NT2/D1 (cell line): ENCODE measurements at regions not wholly inside any gene's neighbourhood (a gene's known extent, or its start where the extent isn't known, plus 50 kb on each side); places are given as distances from the start of the nearest gene placed in this dataset.

Experiments used
- DNase-seq: peaks from one replicate; pipeline ENCODE4 v3.0.0-alpha.2; 2011; ENCODE audit warnings: low read depth, low spot score
- H3K27me3 ChIP-seq: 2 replicates; pipeline ENCODE4 v1.6.0; 2011; ENCODE audit warnings: mild to moderate bottlenecking; ENCODE audit not compliant: insufficient read length, insufficient read depth
- H3K36me3 ChIP-seq: 2 replicates; pipeline ENCODE4 v1.6.1; 2011; ENCODE audit warnings: mild to moderate bottlenecking, low read length, mixed read lengths; ENCODE audit not compliant: insufficient read depth, insufficient read length
- H3K4me1 ChIP-seq: 2 replicates; pipeline ENCODE4 v1.5.1; 2011; ENCODE audit not compliant: insufficient read depth, insufficient read length
- H3K4me3 ChIP-seq: 2 replicates; pipeline ENCODE4 v1.5.1; 2011; ENCODE audit warnings: low read depth; ENCODE audit not compliant: insufficient read length
- H3K9ac ChIP-seq: 2 replicates; pipeline ENCODE4 v1.6.0; 2011; ENCODE audit warnings: low read depth; ENCODE audit not compliant: insufficient read length
- H3K9me3 ChIP-seq: 2 replicates; pipeline ENCODE4 v1.5.1; 2011; ENCODE audit warnings: mild to moderate bottlenecking, low read length; ENCODE audit not compliant: insufficient read depth
- SUZ12 ChIP-seq: IDR thresholded peaks from 2 replicates; pipeline ENCODE4 v1.6.1; 2011; ENCODE audit not compliant: insufficient read length, insufficient read depth; ENCODE audit errors: extremely low read depth
- YY1 ChIP-seq: IDR thresholded peaks from 2 replicates; pipeline ENCODE4 v1.6.1; 2011; ENCODE audit not compliant: insufficient read length, insufficient read depth
- ZNF274 ChIP-seq: IDR thresholded peaks from 2 replicates; pipeline ENCODE4 v1.6.1; 2011; ENCODE audit warnings: mild to moderate bottlenecking, low read depth, low read length

DNA sequence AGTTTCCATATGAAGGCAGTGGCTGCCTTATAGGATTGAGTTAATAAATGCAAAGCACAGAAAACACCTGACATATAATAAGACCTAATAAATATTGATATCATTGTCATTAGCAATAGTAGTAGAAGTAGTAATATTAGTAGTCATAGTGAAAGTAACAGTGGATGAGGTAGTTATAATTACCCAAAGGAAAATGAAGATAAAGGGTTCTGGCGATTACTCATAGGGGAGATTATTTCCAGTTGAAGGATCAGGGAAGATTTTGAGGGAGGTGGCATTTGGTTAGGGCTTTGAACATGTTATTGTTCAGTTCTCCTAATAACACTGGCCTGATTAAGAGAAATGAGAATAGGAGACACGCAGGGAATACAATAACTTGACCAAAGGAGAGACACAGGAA is 131.9 kb upstream of the GPRIN3 start:
- H3K4me3 ChIP-seq = no peak overlapping the region
- DNase-seq = no peak
- H3K4me1 ChIP-seq = no peaks in the 10 kb centered on the region
- H3K9me3 ChIP-seq = no peaks in the 10 kb centered on the region
- TF ChIP-seq SUZ12 = no peak
- TF ChIP-seq YY1 = no peak
- no peak for TF ChIP-seq ZNF274
- no peaks in the 10 kb centered on the region for H3K36me3 ChIP-seq
- no peaks in the 10 kb centered on the region for H3K27me3 ChIP-seq
- H3K9ac ChIP-seq = no peak overlapping the region

DNA sequence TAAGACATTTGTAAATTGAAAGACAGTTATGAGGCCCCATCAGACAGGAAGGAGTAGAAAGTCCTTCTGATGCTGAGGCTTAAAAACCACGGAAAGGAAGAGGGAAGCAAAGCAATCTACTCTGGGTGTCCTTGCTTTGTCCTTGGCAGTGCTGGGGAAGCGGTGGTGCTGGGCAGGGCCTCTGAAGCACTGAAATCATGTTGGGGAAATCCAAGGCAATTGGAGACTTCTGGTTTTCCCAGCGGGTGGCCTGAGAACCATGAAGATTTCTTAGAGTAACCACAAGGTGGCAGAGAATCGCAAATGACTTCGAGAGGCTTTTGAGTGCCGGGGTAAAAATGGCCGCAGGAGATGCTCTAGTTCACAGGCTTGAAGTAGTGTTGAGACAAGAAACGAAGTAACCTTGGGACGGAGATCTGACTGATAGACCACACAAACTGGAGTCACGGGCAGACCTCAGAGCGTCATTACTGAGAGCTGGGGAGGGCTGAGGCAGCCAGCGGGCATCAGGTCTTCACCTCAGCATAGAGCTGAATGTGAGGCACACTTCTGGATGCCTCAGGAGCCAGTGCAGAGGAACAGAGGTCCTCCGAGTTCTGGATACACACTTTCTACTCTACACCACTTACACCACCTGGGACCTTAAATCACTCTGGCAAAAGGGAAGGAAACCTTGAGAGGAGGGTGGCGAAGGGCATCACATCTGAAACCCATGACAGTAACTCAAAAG is 130.7 kb upstream of the GPRIN3 start:
- H3K4me1 ChIP-seq = no peaks in the 10 kb centered on the region
- DNase-seq = peak; percentile 28
- TF ChIP-seq YY1 (no peak), SUZ12 (no peak)
- H3K4me3 ChIP-seq = no peak overlapping the region
- no peak overlapping the region for H3K9ac ChIP-seq
- no peaks in the 10 kb centered on the region for H3K27me3 ChIP-seq
- H3K9me3 ChIP-seq = no peaks in the 10 kb centered on the region
- no peaks in the 10 kb centered on the region for H3K36me3 ChIP-seq

DNA sequence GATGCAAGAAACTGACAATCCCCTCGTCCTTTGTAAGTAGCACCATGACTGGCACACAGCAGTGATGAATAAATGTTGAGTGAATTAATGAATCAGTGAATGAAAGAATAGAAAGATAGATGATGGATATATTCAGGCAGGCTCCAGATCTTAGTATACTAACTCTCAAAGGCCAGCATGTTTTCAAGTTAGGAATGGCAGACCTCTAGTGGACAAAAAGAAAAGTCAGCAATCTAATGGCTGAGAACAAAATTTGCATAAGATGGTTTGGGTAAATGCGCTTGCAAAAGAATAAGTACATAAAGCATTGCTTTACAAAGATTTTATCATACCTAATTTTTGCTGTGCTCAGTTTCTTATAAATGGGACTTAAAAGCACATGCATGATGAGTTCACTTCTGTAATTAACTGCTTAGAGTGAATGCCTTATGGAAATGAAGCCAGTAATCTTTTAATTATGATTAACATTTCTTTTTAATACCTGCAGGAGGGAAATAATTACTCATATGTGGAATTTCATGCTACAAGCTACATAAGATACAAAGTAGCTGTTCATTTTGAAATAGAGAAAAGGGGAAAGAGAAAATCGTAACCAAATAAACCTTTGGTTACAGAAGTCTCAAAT is 126.9 kb upstream of the GPRIN3 start:
- H3K36me3 ChIP-seq = no peaks in the 10 kb centered on the region
- DNase-seq = no peak
- H3K4me1 ChIP-seq = no peaks in the 10 kb centered on the region
- no peaks in the 10 kb centered on the region for H3K27me3 ChIP-seq
- H3K9me3 ChIP-seq = no peaks in the 10 kb centered on the region
- H3K9ac ChIP-seq = no peak overlapping the region
- TF ChIP-seq YY1 (no peak), ZNF274 (no peak)
- H3K4me3 ChIP-seq = no peak overlapping the region

DNA sequence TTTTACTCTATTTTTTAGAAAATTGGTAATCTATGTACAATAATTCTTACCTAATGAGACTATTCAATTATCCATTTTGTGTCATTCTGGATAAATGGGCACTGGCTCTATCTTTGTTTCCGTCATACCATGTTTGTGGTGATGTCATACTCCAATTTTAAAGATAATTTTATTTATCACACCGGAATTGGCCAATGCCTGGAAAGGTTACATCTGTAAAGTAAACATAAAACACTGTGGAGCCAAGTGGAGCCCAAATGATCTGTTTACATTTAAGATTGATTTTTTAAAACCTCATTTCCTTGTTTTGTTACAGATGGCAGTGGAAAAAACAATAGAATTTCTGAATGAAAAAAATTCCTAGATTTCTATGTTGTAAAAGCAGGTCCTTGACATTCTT is 120.2 kb upstream of the GPRIN3 start:
- Histone ChIP-seq H3K4me1 (no peaks in the 10 kb centered on the region), H3K27me3 (no peaks in the 10 kb centered on the region), H3K4me3 (no peak overlapping the region), H3K36me3 (no peaks in the 10 kb centered on the region), H3K9me3 (no peaks in the 10 kb centered on the region), H3K9ac (no peak overlapping the region)
- DNase-seq = no peak
- TF ChIP-seq SUZ12 (no peak), YY1 (no peak), ZNF274 (no peak)

DNA sequence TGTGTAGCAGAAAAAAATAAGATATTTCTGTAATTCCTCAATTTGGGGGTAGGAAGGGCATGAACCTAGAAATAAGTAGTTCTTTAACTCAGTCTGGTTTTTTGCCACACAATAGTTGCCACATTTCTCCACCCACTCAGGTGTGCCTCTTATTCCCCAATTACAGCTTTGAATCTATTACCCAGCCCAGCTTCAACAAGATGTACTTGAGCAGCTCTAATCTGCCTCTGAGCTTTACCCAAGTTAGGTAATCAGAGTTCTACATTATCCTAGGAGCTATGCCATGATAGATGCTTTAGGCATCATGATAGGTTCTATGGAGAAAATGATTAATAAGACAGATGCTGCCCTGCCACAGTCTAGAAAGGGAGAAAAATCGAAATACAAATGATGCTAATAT is 117.4 kb upstream of the GPRIN3 start:
- Histone ChIP-seq H3K4me1 (no peaks in the 10 kb centered on the region), H3K36me3 (no peaks in the 10 kb centered on the region), H3K9ac (no peak overlapping the region), H3K9me3 (no peaks in the 10 kb centered on the region), H3K27me3 (no peaks in the 10 kb centered on the region), H3K4me3 (no peak overlapping the region)
- no peak for TF ChIP-seq YY1
- no peak for TF ChIP-seq SUZ12
- TF ChIP-seq ZNF274 = no peak
- no peak for DNase-seq

DNA sequence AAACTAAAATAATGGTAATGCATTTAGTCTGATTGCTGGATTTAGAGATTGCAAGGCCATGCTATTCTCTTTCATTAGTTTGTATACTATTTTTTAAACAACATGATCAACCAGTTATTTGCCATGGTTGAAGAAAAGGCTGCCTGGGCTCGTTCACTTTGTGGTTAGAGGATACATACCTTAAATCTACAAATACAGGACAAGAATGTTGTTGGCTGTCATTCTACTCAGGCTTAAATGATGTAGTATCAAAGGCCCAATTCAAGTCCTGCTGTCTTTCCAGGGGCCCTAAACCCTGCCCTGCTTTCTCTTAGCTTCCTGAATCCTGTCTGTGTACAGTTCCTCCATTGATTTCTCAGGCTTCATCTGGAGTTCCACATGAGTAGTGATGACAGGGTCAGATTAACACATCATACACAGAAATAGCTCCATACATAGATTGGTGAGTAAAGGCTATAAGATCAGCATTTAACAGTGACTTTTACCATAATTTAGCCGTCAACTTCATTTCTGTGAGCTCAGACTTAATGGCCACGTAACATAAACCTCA is 114.9 kb upstream of the GPRIN3 start:
- no peak for DNase-seq
- no peak overlapping the region for H3K4me3 ChIP-seq
- H3K9ac ChIP-seq = no peak overlapping the region
- TF ChIP-seq SUZ12 = no peak
- TF ChIP-seq ZNF274 = no peak
- no peak for TF ChIP-seq YY1
- no peaks in the 10 kb centered on the region; the same call in 1 of the 2 replicates for H3K9me3 ChIP-seq
- H3K27me3 ChIP-seq = no peaks in the 10 kb centered on the region
- H3K4me1 ChIP-seq = no peaks in the 10 kb centered on the region
- no peaks in the 10 kb centered on the region for H3K36me3 ChIP-seq

DNA sequence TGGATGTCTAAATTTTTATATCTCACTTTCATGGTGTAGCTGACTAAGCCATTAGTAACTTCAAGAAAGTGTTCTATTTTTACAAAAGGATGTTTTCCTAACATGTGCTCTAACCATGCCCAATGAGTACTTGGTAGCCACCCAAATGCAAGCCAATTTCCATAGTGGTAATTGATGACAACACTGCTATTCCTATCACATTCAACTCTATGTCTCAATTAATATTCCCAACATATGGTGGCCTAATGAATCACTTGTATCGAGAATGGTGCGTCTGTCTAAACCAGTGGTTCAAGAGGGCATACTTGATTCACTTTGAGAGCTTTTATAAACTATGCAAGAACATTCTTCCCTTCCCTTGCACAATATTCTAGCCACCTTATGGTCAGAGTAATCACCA is 112.9 kb upstream of the GPRIN3 start:
- no peaks in the 10 kb centered on the region for H3K36me3 ChIP-seq
- no peak for DNase-seq
- no peaks in the 10 kb centered on the region for H3K27me3 ChIP-seq
- H3K4me1 ChIP-seq = no peaks in the 10 kb centered on the region
- no peak overlapping the region for H3K4me3 ChIP-seq
- no peaks in the 10 kb centered on the region; the same call in 1 of the 2 replicates for H3K9me3 ChIP-seq
- TF ChIP-seq ZNF274 (no peak), SUZ12 (no peak), YY1 (no peak)
- no peak overlapping the region for H3K9ac ChIP-seq
